Stimulated activated CD8-positive, alpha-beta memory T cell treated with anti-CD3 and anti-CD28 coated beads, Interleukin-15, amount 100 ng/mL, for 1 hour (primary cell): ENCODE measurements at regions not wholly inside any gene's neighbourhood (a gene's known extent, or its start where the extent isn't known, plus 50 kb on each side); places are given as distances from the start of the nearest gene placed in this dataset.

Source experiments
- DNase-seq: peaks from one replicate; pipeline ENCODE4 v3.0.0-alpha.2; 2020; ENCODE audit warnings: low read depth

DNA sequence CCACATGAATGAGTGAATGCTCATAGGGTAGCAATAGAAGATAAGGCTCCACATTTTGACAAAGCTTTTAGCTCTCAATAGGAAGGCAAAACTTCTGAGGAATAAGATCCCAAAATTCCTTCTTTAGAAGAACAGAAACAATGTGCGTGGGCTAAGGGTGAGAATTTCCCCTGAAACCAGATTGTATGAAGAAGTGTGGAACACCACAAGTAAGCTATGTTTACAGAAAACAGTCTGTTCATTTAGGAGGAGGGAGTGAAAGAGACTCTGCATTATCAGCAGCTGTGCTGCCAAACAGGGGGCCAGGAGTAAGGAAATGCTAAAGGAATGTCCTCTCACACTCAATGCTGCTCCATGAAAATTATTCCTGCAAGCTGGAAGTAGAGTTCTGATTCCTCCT, 851.6 kb downstream of the CENPC start:
- DNase-seq: no peak

DNA sequence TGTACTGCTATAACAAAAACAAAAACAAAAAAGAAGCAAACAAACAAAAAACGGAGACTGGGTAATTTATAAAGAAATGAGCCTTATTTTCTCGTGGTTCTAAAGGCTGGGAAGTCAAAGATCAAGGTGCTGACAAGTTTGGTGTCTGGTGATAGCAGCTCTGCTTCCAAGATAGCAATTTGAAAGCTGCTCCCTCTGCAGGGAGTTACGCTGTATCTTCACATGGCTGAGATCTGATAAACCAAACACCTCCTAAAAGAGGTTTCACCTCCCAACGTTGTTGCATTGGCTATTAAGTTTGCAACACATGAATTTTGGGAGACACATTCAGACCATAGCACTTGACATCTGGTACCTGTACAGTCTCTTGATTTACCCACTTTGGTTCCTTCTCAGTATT, 854.2 kb downstream of the CENPC start:
- no peak for DNase-seq

DNA sequence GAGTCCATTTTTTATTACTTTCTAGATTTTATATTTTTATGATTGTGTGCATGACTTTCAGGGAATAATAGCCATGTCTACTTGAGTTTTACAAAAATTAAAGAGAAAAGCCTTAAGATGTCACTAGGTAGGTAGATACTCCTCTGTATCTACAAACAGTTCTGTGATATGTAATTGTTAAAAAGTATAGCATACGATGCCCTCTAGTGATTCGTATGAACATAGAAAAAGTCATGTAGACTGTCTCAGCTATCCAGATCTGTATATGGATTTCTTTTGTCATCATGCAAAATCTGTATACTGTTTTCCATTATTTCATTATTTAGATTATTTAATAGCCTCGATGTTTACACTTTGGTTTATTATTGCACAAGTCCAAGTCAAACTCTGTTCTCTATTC, 856.6 kb downstream of the CENPC start:
- DNase-seq: no peak

DNA sequence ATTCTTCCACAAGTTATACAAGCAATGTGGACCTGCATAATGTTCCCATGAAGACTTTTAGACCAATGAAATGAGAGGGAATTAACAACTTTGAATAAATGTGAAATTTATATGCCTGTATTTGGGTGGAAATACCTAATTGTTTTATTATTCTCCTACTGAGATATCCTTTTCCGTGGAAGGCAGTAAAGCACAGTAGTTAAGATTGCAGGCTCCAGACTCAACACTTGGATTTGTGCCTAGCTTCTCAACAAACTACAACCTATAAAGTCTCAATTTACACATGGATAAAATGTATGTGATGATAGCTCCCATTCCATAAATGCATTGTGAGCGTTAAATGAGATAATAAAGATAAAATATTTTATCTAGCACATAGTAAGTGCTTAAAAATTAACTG, 857.8 kb downstream of the CENPC start:
- DNase-seq: no peak

DNA sequence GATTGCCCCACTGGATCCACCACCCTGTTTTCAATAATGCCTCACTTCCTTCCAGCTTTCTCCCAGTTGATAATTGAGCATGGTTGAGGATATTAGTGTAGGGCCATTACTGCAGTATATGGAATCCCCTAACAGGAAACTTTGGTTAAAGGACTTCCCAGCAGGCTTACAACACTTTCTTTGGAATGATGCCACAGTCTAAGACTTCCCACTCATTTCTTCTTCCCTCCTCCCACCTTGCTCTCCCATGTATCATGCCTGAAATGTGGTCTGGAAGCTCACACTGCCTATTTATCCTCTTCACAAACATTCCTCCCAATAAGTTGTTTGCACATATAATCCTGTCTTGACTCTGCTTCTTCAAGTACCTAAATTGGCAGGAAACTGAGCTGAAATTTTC, 863.3 kb downstream of the CENPC start:
- no peak for DNase-seq

DNA sequence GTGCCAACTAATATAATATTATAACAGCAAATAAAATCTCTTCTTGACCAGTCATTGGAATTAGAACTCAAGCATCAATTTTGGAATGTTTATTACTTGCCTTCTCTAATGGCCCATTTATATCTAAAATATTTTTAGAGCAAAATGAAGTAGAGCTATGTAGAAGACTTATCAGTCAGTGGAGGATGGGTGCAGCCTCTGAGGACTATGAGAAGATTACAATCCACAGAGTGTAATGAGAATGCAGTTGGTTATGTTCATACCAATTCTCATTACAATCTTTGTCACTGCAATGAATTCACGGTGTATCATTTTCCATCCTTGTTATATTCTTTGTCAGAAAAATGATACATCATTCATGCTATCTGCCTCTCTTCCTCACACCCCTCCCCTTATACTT, 878.1 kb downstream of the CENPC start:
- DNase-seq: no peak

DNA sequence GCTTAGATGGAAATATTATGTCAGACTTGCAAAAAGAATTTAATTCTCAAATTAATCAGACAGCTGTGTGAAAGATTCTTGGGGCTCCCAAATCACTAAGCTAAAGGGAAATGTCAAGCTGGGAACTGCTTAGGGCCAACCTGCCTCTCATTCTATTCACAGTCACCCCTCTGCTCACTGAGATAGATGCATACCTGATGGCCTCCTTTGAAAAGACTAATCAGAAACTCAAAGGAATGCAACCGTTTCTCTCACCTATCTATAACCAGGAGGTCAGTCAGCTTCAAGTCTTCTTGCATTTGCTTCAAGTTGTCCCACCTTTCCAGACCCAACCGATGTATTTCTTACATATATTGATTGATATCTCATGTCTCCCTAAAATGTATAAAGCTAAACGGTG, 882.7 kb downstream of the CENPC start:
- DNase-seq: no peak

DNA sequence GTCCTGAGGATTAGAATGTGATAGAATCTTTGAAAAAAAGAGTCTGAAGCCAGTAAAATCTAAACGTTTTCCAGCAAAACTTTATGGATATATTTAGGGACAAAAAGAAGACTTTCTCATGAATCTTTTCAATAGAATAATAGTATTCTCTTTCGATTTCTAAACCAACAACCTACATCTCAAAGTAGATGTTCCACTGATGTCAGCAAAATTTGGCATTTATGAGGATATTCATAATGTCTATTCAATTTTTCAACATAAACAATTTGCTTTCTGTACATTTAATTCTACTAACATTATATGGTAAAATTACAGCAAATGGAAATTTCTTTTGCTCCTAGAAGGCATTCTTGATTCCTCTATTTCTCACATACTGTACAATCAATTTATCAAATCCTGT, 886.5 kb downstream of the CENPC start:
- no peak for DNase-seq

DNA sequence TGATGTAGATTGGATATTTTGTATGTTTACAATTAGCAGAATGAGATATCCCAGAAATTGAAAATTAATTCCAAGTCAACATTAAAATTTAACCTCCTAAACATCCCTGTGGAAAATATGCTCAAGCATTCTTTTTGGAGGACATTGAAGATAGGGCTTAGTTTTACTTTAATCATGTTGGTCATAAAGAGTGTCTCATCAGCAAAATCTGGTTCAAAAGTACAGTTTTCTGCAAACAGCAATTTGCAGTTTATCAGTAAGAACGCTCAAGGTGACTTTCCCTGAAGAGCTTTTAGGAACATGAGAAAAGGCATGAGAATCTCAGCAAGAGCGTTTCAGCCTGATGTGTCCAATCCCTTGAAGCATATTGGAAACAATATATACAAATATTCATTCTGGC, 889.8 kb downstream of the CENPC start:
- no peak for DNase-seq

DNA sequence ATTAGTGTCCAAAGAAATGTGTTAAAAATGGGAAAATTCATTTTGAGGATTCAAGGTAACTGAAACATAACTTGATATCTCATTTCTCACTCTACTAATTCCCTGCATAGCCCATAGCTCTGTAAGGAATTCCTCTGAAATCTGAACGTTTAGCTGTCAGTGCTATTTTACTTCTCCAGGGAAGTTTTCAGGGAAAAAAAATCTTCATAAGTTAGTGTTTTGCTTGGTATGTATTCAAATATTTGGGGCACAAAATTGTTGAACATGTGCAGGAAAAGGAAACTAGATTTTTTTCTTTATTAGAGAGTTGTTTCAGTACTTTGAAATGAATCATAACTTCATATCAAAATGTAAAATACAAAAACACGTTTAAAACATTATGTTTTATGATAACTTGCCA, 891.4 kb downstream of the CENPC start:
- DNase-seq: no peak

DNA sequence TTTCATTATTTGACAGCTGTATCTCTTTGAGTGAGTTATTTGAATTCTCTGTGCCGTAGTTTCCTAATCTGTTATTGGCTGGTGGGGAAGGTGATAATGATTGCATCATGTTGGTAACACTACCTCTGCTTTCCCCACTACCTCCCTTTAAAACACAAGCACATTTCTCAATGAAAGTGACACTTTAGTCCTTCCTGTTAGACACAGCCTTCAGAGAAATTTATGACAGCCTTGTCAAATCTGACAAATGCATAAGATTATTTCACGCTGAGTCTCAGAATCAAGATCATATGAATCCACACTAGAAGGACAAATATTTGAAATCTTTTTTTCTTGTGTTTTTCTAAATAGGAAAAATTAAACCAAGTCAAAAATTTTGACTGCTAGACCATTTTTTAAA, 896.1 kb downstream of the CENPC start:
- no peak for DNase-seq

DNA sequence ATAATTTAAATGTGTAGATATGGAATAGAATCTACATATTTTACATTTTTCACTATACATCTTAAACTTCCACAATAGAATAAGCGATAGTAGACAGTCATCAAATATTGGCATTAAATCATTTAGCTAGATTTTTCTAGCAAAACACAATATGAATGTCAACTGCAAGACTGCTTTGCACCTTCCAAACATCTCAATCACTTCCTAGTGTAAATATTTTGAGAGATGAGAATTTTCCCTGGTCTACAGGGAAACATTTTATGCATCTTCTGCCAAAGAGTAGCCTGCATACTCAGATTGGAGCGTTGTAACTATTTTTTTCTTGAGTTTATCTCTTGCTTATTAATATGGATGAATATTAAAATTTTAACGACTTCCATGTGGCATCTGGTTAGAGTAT, 897.4 kb downstream of the CENPC start:
- no peak for DNase-seq

DNA sequence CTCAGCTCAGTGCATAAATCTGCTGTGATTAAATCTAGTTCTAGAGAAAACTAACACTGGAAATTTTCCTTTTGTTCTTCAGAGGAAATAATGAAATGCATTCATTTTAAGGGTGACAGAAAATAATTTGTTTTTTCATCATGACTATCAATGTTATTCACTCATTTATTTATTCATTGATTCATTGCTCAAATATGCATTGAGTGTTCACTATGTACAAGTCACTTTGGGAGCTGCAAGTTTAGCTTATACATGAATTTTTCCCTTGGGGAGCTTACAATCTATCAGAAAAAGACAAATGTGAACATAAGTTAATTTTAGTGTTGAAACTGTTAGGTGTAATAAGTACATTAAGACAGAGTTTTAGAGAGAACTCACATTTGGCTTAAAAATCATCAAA, 897.8 kb downstream of the CENPC start:
- DNase-seq: no peak

DNA sequence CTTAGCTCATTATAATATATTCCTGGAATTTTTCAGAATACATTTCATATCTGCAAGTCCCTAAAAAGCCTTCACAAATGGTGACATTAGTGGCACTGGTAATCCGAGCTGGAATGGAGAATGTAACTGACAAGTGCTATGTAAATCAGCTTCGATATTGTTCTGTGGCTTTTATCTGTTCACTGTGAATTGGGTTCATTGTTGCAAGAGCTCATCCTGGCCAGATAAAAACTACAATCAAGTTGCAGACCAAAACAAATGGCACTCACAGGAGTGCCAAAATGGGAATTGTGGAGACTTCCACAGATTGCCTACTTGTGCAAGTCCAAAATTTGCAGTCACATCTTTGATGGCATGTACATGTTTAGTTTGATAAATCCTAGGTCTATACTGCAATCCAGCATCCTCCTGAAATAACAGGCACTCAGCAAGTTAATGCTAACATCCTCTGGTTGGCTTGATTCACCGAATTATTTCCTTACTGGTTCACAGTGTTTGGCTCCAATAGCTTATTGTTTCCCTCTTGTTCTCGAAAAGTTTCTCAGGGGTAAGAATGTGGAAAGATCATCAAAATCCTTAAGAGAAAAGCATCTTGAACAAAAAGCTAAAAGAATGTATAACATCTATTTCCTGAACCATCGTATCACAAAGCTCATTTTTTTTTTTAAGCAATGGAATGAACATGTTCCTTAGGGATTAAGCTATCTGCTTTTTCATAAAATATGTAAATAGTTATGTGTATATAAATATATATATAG, 904.9 kb downstream of the CENPC start:
- DNase-seq: no peak

DNA sequence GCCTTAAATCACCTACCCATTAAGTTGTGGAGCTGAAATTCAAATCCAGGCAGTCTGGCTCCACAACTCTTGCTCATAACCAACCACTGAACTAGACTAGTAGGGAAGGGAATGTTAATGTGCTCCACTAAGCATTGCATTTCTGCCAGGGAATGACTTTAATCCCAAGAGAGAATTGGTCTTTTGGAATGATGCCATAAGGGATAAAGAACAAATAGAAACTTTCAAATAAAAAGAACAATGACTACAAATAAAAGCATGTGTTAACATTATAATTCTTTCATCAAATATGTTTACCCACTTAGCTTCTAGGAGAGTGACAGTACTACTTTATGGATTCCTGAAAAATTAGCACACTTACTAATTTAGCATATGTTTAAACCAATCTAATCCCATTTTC, 905.9 kb downstream of the CENPC start:
- no peak for DNase-seq

DNA sequence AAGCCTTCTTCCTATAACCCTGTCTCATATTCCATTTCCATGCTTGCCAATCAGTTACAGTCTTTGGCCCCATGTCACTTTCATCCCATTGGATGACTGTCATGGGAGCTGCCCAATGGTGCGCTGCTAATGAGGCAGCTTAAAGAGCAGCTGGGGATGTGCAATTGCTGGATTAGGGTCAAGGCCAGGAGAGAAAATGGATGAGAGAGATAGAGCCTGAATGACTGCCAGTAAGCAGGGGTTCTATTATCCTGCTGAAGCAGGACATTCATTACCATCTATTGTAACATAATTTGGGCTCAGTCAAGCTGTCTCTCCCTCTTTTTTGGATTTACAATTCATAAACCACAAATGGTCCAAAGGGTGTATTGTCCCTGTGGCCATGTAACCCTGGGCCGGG, 909.0 kb downstream of the CENPC start:
- DNase-seq: no peak

DNA sequence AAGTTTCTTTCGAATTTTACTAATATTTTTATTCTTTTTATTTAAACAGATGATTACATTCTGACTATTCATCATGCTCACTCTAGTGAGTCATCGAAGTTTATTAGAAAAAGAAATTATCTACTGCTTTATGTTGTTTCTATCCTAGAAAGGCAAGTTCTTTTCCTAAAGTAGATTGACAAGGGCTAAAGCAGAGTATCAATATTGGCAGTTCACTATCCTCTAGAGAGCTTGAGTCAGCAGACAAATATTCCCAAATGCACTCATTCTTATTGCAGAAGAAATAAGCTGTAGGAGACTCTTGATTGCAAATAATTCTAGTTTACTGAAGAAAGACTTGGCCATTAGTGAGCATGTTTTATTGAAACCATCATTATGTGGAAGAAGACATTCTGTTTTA, 911.8 kb downstream of the CENPC start:
- DNase-seq: no peak

DNA sequence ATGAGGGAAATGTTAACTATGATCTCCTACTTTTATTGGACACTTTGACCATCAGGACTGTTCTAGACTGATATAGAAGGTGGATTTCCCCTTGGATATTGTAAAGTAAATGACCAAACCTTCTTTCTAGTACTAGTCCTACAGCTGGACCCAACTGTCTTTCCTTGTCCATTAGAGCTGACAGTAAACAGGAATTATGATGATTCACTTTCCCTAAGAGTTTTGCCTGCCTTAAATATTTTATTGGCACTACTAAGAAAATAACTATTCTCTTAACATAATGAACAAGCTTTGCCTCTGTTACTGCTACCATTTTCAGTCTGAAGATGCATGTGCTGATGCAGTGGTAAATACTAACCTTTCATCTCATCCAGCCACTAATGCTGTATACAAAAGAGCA, 915.4 kb downstream of the CENPC start:
- no peak for DNase-seq

DNA sequence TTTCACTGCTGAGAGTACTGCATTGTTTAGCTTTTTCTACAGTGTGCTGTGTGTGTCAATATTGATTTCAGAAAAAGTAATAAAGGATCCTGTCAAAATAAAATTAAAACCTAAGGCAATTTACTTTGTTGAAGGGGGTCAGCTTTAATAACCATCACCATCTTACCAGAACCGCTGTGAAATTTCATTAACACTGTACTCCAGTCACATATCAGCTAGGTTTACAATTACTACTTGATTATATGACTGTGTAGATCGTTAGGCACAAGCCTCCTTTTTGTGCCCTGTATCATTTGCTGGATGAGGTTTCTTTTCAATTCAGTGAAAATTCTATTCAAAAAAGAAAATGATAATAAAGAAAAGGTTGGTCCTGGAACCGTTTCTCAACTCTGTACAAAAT, 917.2 kb downstream of the CENPC start:
- DNase-seq: no peak

DNA sequence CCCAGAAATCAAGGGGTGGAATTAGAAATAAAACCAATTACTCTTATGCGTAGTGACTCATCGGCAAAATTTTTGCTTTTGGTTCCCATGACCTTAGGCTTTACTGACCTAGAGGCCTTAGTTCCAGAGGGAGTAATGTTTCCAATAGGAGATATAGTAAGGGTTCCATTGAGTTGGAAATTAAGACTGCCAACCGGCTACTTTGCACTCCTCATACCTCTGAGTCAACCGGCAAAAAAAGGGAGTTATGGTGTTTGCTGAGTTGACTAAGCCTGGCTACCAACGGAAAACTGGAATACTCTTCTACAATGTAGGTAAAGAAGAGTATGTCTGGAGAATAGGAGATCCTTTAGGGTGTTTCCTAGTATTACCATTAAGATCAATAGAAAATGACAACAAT, 919.8 kb downstream of the CENPC start:
- no peak for DNase-seq

DNA sequence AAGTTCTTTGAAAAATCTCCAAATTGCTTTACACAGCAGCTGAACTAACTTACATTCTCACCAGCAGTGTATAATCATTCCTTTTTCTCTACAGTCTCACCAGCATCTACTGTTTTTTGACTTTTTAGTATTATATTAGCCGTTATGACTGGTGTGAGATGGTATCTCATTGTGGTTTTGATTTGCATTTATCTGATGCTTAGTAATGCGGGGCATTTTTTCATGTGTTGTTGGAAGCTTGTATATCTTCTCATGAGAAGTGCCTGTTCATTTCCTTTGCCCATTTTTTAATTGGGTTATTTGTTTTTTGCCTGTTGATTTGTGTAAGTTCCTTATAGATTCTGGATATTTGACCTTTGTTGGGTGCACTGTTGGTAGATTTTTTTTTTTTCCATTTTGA, 931.7 kb downstream of the CENPC start:
- DNase-seq: no peak

DNA sequence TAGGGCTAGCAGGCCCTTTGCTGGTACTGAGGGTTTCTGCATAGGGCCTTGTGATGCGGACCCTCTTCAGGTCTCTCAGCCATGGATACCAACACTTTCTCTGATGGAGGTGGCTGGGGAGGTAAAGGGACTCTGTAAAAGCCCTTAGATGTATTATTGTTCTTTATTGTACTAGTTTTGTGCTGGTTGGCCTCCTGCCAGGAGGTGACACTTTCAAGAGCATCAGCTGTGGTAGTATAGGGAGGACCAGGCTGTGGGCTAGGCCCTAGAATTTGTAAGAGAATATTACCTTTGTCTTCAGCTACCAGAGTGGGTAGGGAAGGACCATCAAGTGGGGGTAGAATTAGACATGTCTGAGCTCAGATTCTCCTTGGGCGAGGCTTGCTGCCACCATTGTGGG, 936.3 kb downstream of the CENPC start:
- no peak for DNase-seq

DNA sequence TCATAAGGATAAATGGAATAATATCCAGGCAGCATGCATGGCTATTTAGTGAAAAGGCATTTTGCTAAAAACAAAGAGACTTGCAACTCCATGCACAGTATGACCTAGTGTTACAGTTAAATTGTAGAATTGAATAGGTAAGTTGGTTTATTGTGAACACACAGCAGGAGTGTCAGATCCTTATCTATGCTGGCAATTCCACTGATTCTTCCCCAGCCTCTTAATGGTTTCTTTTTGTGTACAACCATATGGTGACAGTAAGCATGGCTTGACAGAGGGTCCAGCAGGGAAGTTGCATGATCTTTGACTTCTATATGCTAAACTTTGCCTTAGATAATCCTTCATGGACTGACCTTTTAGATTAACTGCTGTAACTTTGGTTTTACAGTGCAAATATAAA, 936.6 kb upstream of the EPHA5 start:
- DNase-seq: no peak

DNA sequence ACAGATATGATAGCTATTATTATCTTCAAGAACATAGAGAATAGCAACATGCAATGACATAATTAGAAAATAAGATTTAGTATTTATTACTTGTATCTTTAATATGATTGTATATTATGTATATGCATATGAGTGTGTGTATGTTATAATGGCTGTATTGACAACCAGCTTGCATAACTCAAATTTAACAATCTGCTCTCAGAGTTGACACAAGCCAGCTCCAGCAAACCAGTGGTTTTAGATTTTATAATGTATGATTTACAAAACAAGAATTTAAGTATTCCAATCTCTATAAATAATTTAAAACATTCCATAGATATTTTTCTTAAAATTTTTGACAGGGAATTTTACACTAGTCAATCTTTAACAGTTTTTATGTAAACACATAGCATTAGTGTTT, 935.9 kb upstream of the EPHA5 start:
- DNase-seq: no peak

DNA sequence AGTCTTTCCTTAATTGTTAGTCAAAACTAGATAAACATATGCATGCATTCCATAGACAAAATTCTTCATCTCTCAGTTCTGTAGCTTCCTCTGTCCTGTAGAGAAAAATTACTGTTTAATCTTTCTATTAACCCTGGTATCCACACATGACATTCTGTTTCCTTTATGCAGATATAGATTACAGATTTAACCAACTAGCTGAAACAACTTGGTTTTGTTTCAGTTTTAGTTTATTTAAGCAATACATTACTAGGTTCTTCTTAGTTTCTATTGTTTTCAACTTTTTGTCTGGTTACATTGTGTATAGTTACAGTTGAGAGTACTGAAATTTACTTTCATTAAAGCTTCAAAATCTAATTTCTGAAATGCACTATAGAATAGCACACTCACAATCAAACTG, 933.9 kb upstream of the EPHA5 start:
- no peak for DNase-seq
